K562 (cell line): ENCODE measurements at regions not wholly inside any gene's neighbourhood (a gene's known extent, or its start where the extent isn't known, plus 50 kb on each side); places are given as distances from the start of the nearest gene placed in this dataset.
"Not testable (repeated sequence)": the region's sequence is repeated elsewhere in the genome, so short reads cannot be mapped to it uniquely, and the experiment has no call there.

Source experiments
- BRF2 ChIP-seq: IDR thresholded peaks from 3 replicates; pipeline ENCODE4 v1.6.1; 2011; ENCODE audit warnings: borderline replicate concordance, mild to moderate bottlenecking; ENCODE audit not compliant: insufficient read length, insufficient read depth
- ESRRA ChIP-seq: fragments of 450-650 bp; IDR thresholded peaks from 2 replicates; pipeline ENCODE4 v1.6.1; 2014; ENCODE audit warnings: low read depth, mild to moderate bottlenecking, moderate library complexity, borderline replicate concordance
- EZH2 ChIP-seq: IDR thresholded peaks from 2 replicates; pipeline ENCODE4 v1.6.1; 2012; ENCODE audit warnings: low read depth, mild to moderate bottlenecking, inconsistent platforms, low read length, borderline replicate concordance
- POLR2A ChIP-seq: fragments of 450-650 bp; conservative IDR thresholded peaks from 2 replicates; pipeline ENCODE4 v1.6.1; 2016
- POLR2AphosphoS5 ChIP-seq: IDR thresholded peaks from 2 replicates; pipeline ENCODE4 v1.6.1; 2011; ENCODE audit warnings: mild to moderate bottlenecking, low read depth, low read length, moderate library complexity; ENCODE audit not compliant: control insufficient read depth, insufficient read depth
- POLR2G ChIP-seq: fragments of 200-400 bp; formaldehyde crosslinking; IDR thresholded peaks from 2 replicates; pipeline ENCODE4 v1.6.1; 2017; ENCODE audit warnings: low read depth, mild to moderate bottlenecking, antibody characterized with exemption, low read length, moderate library complexity
- SMC3 ChIP-seq: conservative IDR thresholded peaks from 2 replicates; pipeline ENCODE4 v1.6.1; 2011; ENCODE audit warnings: low read depth, low read length, improper control_type of control experiment; ENCODE audit not compliant: insufficient read depth
- SP2 ChIP-seq: IDR thresholded peaks from 2 replicates; pipeline ENCODE4 v1.6.1; 2011; ENCODE audit warnings: mild to moderate bottlenecking, low read depth, low read length, moderate library complexity; ENCODE audit not compliant: poor library complexity, severe bottlenecking; ENCODE audit errors: extremely low read depth
- ZSCAN29 ChIP-seq: fragments of 450-650 bp; IDR thresholded peaks from 2 replicates; pipeline ENCODE4 v1.6.1; 2017

GRCh38 chr4:10213481-10213880, 96.9 kb upstream of the WDR1 start:
- TF ChIP-seq EZH2, ESRRA, ZSCAN29, POLR2AphosphoS5, SP2, POLR2A, BRF2, POLR2G, SMC3: not testable (repeated sequence)
